GM18517 (cell line): ENCODE measurements at regions not wholly inside any gene's neighbourhood (a gene's known extent, or its start where the extent isn't known, plus 50 kb on each side); places are given as distances from the start of the nearest gene placed in this dataset.
"Not testable (repeated sequence)": the region's sequence is repeated elsewhere in the genome, so short reads cannot be mapped to it uniquely, and the experiment has no call there.

ENCODE experiments used
- ATAC-seq: cut with Tn5 transposase; IDR thresholded peaks from one replicate; pipeline ENCODE4 v1.9.1; 2021; ENCODE audit warnings: mild to moderate bottlenecking, moderate library complexity; ENCODE audit not compliant: unreplicated experiment

- ATAC-seq = no peak
Observed at GRCh38 chr5:60519372-60519771, 180.6 kb downstream of the DEPDC1B start.

- ATAC-seq = no peak
Observed at GRCh38 chr5:60517850-60518249, 182.1 kb downstream of the DEPDC1B start.

GRCh38 chr5:60517094-60517694 lies 182.8 kb downstream of the DEPDC1B start:
- no peak for ATAC-seq

GRCh38 chr5:60516688-60517087 lies 183.3 kb downstream of the DEPDC1B start:
- ATAC-seq = no peak

DNA sequence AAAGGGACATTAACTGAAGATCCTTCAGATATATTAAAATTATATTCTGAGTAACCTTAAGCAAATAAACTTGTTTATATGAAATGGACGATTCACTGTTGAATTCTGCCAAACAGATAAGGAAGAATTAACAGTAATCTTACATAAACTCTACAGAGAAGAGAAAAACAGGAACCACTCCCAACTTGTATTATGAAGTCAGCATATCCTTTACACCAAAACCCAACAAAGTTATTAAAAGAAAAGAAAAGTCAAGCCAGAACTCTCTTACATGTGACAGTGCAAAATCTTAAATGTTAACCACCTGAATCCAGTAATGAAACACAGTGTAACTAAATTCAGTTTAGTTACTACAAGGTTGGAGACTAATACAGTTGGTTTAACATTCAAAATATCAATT lies 185.8 kb downstream of the DEPDC1B start:
- no peak for ATAC-seq

GRCh38 chr5:60512117-60512516 lies 187.8 kb downstream of the DEPDC1B start:
- no peak for ATAC-seq

DNA sequence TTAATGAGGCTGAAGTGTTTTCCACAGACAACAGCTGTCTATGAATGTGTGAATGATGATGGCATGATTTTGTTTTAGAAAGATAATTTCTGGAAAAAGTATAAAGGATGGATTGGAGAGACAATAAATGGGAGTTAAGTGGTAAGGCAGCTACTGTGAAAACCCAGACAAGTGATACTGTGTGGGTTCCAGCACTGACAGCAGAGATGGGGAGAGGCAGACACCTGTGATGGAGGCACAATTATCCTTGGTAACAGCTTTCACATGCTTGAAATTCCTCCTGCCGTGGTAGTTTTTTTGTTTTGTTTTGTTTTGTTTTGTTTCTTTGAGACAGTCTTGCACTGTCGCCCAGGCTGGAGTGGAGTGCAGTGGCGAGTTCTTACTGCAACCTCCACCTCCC lies 189.3 kb downstream of the DEPDC1B start:
- no peak for ATAC-seq

DNA sequence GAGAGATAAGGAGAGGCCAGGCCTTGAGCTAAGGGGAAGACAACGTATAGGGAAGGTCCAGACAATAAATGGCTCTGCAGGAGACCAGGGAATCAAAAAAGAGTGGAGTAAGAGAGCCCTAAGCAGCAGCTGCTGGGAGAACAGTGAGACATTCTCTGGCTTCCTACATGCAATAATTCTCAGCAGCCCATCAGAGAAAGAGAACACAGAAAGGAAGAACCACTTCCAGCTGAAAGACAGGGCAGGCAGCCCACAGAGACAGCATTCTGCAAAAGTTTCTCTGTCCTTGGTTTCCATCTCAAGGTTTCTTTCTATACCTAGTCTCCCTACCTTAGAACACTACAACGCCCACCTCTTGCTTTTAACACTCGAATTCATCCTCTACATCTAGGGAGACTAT lies 189.9 kb downstream of the DEPDC1B start:
- no peak for ATAC-seq

DNA sequence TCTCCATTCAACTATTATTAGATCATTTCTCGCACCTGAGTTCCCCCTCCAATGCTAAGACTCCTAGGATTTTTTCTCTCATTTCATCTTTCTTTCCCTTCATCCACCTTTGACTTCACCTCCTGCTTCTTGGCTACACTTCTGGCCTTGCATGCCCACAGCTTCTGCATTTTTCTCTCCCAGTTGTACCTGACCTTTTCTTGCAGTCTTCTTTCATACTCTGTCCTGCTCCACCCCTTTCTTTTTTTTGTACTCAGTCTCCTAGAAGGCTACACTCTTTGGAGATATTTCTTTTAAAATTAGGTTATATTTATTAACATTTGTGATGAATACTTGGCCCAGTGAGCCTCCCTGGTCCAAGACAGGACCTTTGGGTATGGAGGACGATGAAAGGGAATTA lies 190.4 kb downstream of the DEPDC1B start:
- ATAC-seq = no peak

DNA sequence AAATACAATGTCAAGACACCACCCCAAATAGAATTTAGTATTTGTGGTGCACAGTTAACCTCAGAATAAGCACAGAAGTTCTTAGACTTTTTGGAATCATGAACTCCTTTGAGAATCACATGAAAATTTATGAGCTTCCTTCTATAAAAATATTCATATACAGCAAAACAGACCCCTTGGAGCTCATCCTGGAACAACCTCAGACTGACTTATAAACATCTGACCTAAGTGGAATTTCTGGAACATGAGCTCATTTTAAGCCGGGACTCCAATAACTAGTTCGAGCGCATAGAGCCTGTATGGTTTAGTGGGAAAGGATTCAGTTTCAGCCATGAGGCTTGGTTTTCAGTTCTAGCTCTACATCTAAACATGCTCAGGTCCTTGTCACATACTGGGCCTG lies 192.3 kb downstream of the DEPDC1B start:
- no peak for ATAC-seq

GRCh38 chr5:60505373-60506171 lies 194.4 kb downstream of the DEPDC1B start:
- no peak for ATAC-seq

DNA sequence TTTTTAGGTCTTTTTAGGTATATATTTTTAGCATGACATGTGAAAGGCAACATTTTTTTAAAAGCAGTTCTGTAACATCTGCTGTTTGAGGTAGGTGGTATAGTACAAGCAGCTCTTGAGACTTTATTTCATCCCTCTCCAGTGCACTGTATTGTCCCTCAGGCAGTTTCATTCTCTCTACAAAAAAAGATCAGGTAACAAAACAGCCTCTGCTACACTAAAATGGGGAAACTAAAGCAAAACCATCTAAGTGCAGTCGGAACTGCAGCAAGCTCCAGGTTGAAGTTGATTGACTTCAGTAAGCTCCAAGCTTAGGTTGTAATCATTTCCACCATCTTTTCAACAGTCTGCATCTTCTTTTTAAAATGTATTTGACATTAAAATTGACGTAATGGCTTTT lies 195.6 kb downstream of the DEPDC1B start:
- peak; percentile 85 for ATAC-seq

GRCh38 chr5:60503771-60504170 lies 196.2 kb downstream of the DEPDC1B start:
- ATAC-seq = peak; percentile 82

GRCh38 chr5:60497706-60498500 lies 202.1 kb downstream of the DEPDC1B start:
- ATAC-seq = no peak

DNA sequence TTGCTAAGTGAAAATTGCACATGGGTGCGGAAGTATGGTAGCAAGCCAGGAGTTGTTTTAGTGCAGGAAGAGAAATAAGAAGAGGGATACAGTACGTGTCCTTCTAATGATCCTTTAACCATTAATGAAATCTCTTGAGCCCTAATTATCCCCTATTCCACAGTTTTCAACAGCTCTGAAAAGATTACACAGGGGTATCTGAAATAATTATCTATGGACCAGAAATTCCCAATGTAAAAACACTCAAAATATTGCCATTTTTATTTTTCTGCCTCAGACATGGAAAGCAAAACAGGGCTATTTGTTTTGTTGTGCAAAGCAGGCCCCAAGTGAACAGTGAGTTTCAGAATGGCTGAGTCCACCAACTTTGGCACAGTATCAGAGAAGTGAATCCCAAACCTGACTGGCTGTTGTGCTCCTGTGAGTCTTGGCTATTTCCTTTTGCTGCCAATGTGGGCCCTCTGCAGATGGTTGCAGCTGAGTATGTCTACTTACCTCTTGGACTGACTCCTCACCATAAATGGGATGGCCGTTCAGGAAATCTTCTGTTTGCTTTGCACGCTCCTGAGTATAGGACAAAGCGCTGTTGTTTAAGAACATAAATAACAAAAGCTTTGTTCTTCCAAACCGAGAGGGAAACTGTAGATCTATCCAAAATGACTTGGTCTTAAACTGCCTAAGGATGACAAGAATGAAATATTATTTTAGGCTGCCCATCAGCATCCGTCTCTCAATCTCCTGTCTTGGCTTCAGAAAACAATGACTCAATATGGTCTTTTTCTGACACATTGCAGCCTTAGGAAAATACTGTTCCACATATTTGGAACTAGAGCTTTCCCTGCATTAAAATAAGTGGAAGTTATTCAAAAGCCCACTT lies 204.1 kb downstream of the DEPDC1B start:
- no peak for ATAC-seq

DNA sequence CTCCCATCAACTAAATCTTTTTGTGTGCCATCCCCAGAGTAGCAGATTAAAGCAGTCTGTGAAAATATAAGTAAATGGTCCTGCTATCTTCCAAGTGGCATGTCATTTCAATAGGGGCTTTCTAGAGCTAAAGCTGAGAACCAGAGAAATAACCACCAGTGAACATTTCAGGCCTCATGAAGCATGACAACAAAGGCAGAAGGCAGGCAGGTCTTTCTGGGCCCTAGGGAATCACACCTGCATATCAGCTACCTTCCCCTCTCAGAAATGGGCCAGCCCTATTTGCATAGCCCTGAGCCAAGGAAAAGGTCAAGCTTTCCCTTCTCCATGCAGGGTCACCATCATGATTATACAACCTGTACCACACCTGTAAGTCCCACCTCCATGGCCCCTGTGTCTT lies 205.3 kb downstream of the DEPDC1B start:
- ATAC-seq = peak; percentile 62

- ATAC-seq = no peak
Observed at GRCh38 chr5:60494144-60494543, 205.8 kb downstream of the DEPDC1B start.

- ATAC-seq = no peak
Observed at GRCh38 chr5:60493372-60493771, 206.6 kb downstream of the DEPDC1B start.

GRCh38 chr5:60492958-60493357 lies 207.0 kb downstream of the DEPDC1B start:
- no peak for ATAC-seq

- ATAC-seq = not testable (repeated sequence)
Observed at GRCh38 chr5:60492358-60492757, 207.6 kb downstream of the DEPDC1B start.
